Natural killer cell (primary cell): ENCODE measurements at regions not wholly inside any gene's neighbourhood (a gene's known extent, or its start where the extent isn't known, plus 50 kb on each side); places are given as distances from the start of the nearest gene placed in this dataset.
"Not testable (repeated sequence)": the region's sequence is repeated elsewhere in the genome, so short reads cannot be mapped to it uniquely, and the experiment has no call there.

Source experiments
- ATAC-seq, 3 donors: fragments of 150-1000 bp in 2 of 3; fragments of 200-7000 bp in 1 of 3; cut with Tn5 transposase; 1 replicate in 1 of 3; 2 replicates in 2 of 3; pipeline ENCODE4 v1.10.0; 2021; ENCODE audit warnings: mild to moderate bottlenecking in 2 of 3, moderate library complexity in 2 of 3
- DNase-seq, 2 donors: peaks; one replicate each; pipeline versions ENCODE4 v3.0.0 to v3.0.0-alpha.2; 2013 to 2021; ENCODE audit warnings: mixed read lengths in 1 of 2
- H3K27ac ChIP-seq: one replicate; pipeline ENCODE4 v1.5.1; 2013; ENCODE audit warnings: mild to moderate bottlenecking, low read length
- H3K27me3 ChIP-seq: one replicate; pipeline ENCODE4 v1.6.1; 2013; ENCODE audit warnings: low read length; ENCODE audit not compliant: control insufficient read depth, insufficient read depth
- H3K36me3 ChIP-seq: one replicate; pipeline ENCODE4 v1.6.1; 2013; ENCODE audit warnings: low read length; ENCODE audit not compliant: control insufficient read depth, insufficient read depth
- H3K4me1 ChIP-seq: one replicate; pipeline ENCODE4 v1.6.1; 2013; ENCODE audit warnings: low read length; ENCODE audit not compliant: control insufficient read depth, insufficient read depth
- H3K4me3 ChIP-seq: one replicate; pipeline ENCODE4 v1.5.1; 2013; ENCODE audit warnings: low read length
- H3K9me3 ChIP-seq: one replicate; pipeline ENCODE4 v1.6.1; 2013; ENCODE audit warnings: low read length; ENCODE audit not compliant: control insufficient read depth, insufficient read depth
- H3K27ac Mint-ChIP-seq, 2 donors: one replicate each; pipeline ENCODE4 v1.8.0; 2022; ENCODE audit warnings: mild to moderate bottlenecking in 2 of 2, mixed read lengths in 2 of 2, moderate library complexity in 1 of 2
- H3K27me3 Mint-ChIP-seq, 2 donors: one replicate each; pipeline ENCODE4 v1.8.0; 2022; ENCODE audit warnings: low read depth in 2 of 2, mixed read lengths in 2 of 2
- H3K36me3 Mint-ChIP-seq: one replicate; pipeline ENCODE4 v1.8.0; 2022; ENCODE audit warnings: mixed read lengths
- H3K4me1 Mint-ChIP-seq, 2 donors: one replicate each; pipeline ENCODE4 v1.8.0; 2022; ENCODE audit warnings: mixed read lengths in 2 of 2
- H3K4me3 Mint-ChIP-seq: one replicate; pipeline ENCODE4 v1.8.0; 2022; ENCODE audit warnings: mild to moderate bottlenecking, moderate library complexity, mixed read lengths
- H3K9me3 Mint-ChIP-seq, 2 donors: one replicate each; pipeline ENCODE4 v1.8.0; 2022; ENCODE audit warnings: mixed read lengths in 2 of 2
- WGBS: methylation state at CpG from one replicate; pipeline ENCODE4 v1.1.7; 2013; ENCODE audit warnings: missing lambda C conversion rate; ENCODE audit not compliant: insufficient coverage; 5-methylcytosine and 5-hydroxymethylcytosine counted together
- intact Hi-C: fragments of 100-400 bp; cut with micrococcal nuclease; formaldehyde crosslinking; loops from one replicate; pipeline ENCODE4 v1.14.2; 2022
- TF ChIP-seq, protein P1 (sequence below): fragments of 200-600 bp; IDR thresholded peaks from one replicate; pipeline ENCODE4 v1.8.0; 2022; ENCODE audit warnings: antibody characterized with exemption

DNA sequence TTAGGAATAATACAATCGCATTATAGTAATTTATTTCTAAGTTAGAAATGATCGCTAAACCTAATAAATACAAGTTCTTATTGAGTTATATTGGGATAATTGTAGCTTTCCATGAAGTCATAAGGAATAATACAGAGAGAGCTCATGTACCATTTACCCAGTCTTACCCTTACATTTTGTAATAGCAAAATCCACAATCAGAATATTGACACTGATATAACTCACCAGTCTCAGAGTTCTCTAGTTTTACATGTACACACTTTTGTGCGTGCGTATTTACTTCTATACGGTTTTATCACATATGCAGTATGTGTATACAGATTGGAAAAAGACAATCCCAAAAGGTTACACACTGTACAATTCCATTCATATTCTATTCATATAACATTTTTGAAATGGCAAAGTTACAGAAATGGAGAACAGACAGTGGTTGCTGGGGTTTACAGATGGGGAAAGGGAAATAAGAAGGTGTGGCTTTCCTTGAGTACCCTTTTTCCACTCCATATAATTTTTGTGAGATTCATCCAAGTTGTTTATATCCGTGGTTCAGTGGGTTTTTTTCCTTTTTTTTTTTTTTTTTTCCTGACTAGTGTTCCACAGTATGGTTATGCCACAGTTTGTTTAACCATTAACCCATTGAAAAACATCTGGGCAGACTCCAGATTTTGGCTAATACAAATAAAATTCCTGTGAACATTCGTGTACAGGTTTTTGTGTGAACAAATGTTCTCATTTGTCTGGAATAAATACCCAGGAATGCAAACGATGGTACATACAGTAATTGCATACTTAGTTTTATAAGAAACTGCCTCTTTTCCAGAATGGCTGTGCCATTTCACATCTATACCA, 117.2 kb downstream of the HNMT start:
- H3K36me3 ChIP-seq: no peaks in the 10 kb centered on the region
- ATAC-seq (no peak), DNase-seq (no peak)
- Mint-ChIP-seq H3K9me3 (peaks cover 3 to 6% of the 10 kb centered on the region in 2 donors), H3K4me3 (no peak overlapping the region), H3K27me3 (no peaks in the 10 kb centered on the region), H3K4me1 (no peaks in the 10 kb centered on the region), H3K27ac (no peak overlapping the region), H3K36me3 (no peaks in the 10 kb centered on the region)
- TF ChIP-seq, protein P1, sequence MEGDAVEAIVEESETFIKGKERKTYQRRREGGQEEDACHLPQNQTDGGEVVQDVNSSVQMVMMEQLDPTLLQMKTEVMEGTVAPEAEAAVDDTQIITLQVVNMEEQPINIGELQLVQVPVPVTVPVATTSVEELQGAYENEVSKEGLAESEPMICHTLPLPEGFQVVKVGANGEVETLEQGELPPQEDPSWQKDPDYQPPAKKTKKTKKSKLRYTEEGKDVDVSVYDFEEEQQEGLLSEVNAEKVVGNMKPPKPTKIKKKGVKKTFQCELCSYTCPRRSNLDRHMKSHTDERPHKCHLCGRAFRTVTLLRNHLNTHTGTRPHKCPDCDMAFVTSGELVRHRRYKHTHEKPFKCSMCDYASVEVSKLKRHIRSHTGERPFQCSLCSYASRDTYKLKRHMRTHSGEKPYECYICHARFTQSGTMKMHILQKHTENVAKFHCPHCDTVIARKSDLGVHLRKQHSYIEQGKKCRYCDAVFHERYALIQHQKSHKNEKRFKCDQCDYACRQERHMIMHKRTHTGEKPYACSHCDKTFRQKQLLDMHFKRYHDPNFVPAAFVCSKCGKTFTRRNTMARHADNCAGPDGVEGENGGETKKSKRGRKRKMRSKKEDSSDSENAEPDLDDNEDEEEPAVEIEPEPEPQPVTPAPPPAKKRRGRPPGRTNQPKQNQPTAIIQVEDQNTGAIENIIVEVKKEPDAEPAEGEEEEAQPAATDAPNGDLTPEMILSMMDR: no peak
- H3K4me3 ChIP-seq: no peak overlapping the region
- 79% methylated on average over 2 of the region's 8 CpGs for WGBS
- no peaks in the 10 kb centered on the region for H3K9me3 ChIP-seq
- H3K27me3 ChIP-seq: no peaks in the 10 kb centered on the region
- no peaks in the 10 kb centered on the region for H3K4me1 ChIP-seq
- intact Hi-C loops: no loop called here
- H3K27ac ChIP-seq: no peak overlapping the region

DNA sequence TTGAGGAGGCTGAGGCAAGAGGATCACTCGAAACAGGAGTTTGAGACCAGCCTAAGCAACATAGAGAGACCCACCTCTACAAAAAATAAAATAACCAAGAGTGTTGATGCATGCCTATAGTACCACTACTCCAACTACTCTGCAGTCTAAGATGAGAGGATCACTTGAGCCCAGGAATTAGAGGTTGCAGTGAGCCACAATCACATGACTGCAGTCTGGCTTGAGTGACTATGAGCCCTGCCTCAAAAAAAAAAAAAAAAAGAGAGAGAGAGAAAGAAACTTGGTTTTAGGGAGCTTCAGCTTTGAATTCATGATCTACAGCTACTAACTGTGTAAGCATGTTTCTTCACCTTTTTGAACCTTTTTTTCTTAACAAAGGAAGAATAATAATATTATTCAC, 119.9 kb downstream of the HNMT start:
- peaks cover 3 to 6% of the 10 kb centered on the region in 2 donors for H3K9me3 Mint-ChIP-seq
- H3K9me3 ChIP-seq: no peaks in the 10 kb centered on the region
- H3K36me3 Mint-ChIP-seq: no peaks in the 10 kb centered on the region
- no peak overlapping the region for H3K4me3 ChIP-seq
- no peaks in the 10 kb centered on the region for H3K4me1 ChIP-seq
- no peaks in the 10 kb centered on the region for H3K27me3 ChIP-seq
- TF ChIP-seq, protein P1: no peak
- no peak overlapping the region for H3K27ac ChIP-seq
- H3K4me3 Mint-ChIP-seq: no peak overlapping the region
- WGBS: 45% methylated on average over 1 of the region's 1 CpG
- no peaks in the 10 kb centered on the region for H3K4me1 Mint-ChIP-seq
- no peak for ATAC-seq
- H3K27me3 Mint-ChIP-seq: no peaks in the 10 kb centered on the region
- H3K36me3 ChIP-seq: no peaks in the 10 kb centered on the region
- DNase-seq: no peak
- intact Hi-C loops: no loop called here
- no peak overlapping the region for H3K27ac Mint-ChIP-seq

DNA sequence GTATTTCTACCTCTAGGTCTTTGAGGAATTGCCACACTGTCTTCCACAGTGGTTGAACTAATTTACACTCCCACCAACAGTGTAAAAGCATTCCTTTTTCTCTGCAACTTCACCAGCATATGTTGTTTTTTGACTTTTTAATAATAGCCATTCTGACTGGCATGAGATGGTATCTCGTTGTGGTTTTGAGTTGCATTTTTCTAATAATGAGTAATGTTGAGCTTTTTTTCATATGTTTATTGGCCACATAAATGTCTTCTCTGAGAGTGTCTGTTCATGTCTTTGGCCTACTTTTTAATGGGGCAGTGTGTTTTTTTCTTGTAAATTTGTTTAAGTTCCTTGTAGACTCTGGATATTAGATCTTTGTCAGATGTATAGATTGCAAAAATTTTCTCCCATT, 121.2 kb downstream of the HNMT start:
- H3K9me3 ChIP-seq, H3K27ac ChIP-seq, H3K4me3 Mint-ChIP-seq, intact Hi-C loops, H3K4me1 Mint-ChIP-seq, H3K4me1 ChIP-seq, H3K9me3 Mint-ChIP-seq, H3K27me3 Mint-ChIP-seq, H3K36me3 Mint-ChIP-seq, H3K27ac Mint-ChIP-seq, H3K4me3 ChIP-seq, ATAC-seq, DNase-seq, H3K27me3 ChIP-seq, H3K36me3 ChIP-seq: not testable (repeated sequence)
- 56% methylated on average over 1 of the region's 1 CpG for WGBS

DNA sequence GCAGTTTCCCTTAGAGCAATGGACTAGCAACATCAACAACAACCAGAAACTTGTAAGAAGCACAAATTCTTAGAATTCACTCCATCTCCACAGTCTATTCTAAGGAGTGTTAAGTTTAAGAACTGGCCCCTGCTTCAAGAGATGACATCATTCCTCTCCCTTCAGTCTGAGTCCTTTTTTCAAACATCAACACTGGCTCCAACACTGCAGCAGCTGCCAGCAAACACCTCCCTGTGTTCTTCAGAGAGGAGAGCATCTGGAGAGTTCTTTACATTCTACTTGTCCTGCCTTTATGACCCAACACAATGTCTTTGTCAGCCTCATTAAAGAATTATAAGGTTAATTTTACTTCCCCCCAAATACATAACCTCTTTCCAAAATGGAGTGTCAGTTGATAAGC, 122.3 kb downstream of the HNMT start:
- Mint-ChIP-seq H3K36me3 (no peaks in the 10 kb centered on the region), H3K4me3 (no peak overlapping the region), H3K27me3 (no peaks in the 10 kb centered on the region), H3K27ac (no peak overlapping the region), H3K4me1 (no peaks in the 10 kb centered on the region), H3K9me3 (peaks cover 3 to 6% of the 10 kb centered on the region in 2 donors)
- Histone ChIP-seq H3K9me3 (no peaks in the 10 kb centered on the region), H3K4me1 (no peaks in the 10 kb centered on the region), H3K36me3 (no peaks in the 10 kb centered on the region), H3K27ac (no peak overlapping the region), H3K4me3 (no peak overlapping the region), H3K27me3 (no peaks in the 10 kb centered on the region)
- no peak for ATAC-seq
- intact Hi-C loops: no loop called here
- TF ChIP-seq, protein P1: no peak
- DNase-seq: no peak
